ENCODE measurements at regions not wholly inside any gene's neighbourhood (a gene's known extent, or its start where the extent isn't known, plus 50 kb on each side); places are given as distances from the start of the nearest gene placed in this dataset.

GRCh38 chr7:125386211-125386610, 456.6 kb upstream of the POT1 start:
- H3K4me1 Mint-ChIP-seq (ENCODE audit: low read depth): no peaks in the 10 kb centered on the region
- peaks cover 11% of the 10 kb centered on the region for H3K9me3 Mint-ChIP-seq (ENCODE audit: low read depth)
- H3K27ac Mint-ChIP-seq: no peak overlapping the region
- no peaks in the 10 kb centered on the region for H3K27me3 Mint-ChIP-seq
- no peak for TF ChIP-seq CTCF (IDR thresholded peaks at IDR 0.05; ENCODE audit: unreplicated experiment)
- no peak overlapping the region for H3K4me3 Mint-ChIP-seq (ENCODE audit: low read depth)
- no peak for DNase-seq (ENCODE audit: low spot score, unreplicated experiment)
- H3K36me3 Mint-ChIP-seq (ENCODE audit: insufficient read depth): no peaks in the 10 kb centered on the region

GRCh38 chr7:125383324-125383723, 453.7 kb upstream of the POT1 start:
- Mint-ChIP-seq H3K27ac (no peak overlapping the region), H3K27me3 (no peaks in the 10 kb centered on the region), H3K4me3 (ENCODE audit: low read depth) (no peak overlapping the region), H3K9me3 (ENCODE audit: low read depth) (peaks cover 11% of the 10 kb centered on the region), H3K4me1 (ENCODE audit: low read depth) (no peaks in the 10 kb centered on the region), H3K36me3 (ENCODE audit: insufficient read depth) (no peaks in the 10 kb centered on the region)
- TF ChIP-seq CTCF (IDR thresholded peaks at IDR 0.05; ENCODE audit: unreplicated experiment): no peak
- DNase-seq (ENCODE audit: low spot score, unreplicated experiment): no peak

- no peaks in the 10 kb centered on the region for H3K27me3 Mint-ChIP-seq
- no peak for TF ChIP-seq CTCF (IDR thresholded peaks at IDR 0.05; ENCODE audit: unreplicated experiment)
- no peaks in the 10 kb centered on the region for H3K4me1 Mint-ChIP-seq (ENCODE audit: low read depth)
- H3K4me3 Mint-ChIP-seq (ENCODE audit: low read depth): no peak overlapping the region
- no peak for DNase-seq (ENCODE audit: low spot score, unreplicated experiment)
- H3K36me3 Mint-ChIP-seq (ENCODE audit: insufficient read depth): no peaks in the 10 kb centered on the region
- H3K27ac Mint-ChIP-seq: no peak overlapping the region
- H3K9me3 Mint-ChIP-seq (ENCODE audit: low read depth): peaks cover 11% of the 10 kb centered on the region
Measured at GRCh38 chr7:125382401-125382800, 452.8 kb upstream of the POT1 start.

GRCh38 chr7:125375942-125376341, 446.3 kb upstream of the POT1 start:
- H3K4me3 Mint-ChIP-seq (ENCODE audit: low read depth): no peak overlapping the region
- no peaks in the 10 kb centered on the region for H3K36me3 Mint-ChIP-seq (ENCODE audit: insufficient read depth)
- no peak for TF ChIP-seq CTCF (IDR thresholded peaks at IDR 0.05; ENCODE audit: unreplicated experiment)
- no peaks in the 10 kb centered on the region for H3K27me3 Mint-ChIP-seq
- DNase-seq (ENCODE audit: low spot score, unreplicated experiment): no peak
- H3K27ac Mint-ChIP-seq: no peak overlapping the region
- no peaks in the 10 kb centered on the region for H3K4me1 Mint-ChIP-seq (ENCODE audit: low read depth)
- H3K9me3 Mint-ChIP-seq (ENCODE audit: low read depth): no peaks in the 10 kb centered on the region

- H3K4me3 Mint-ChIP-seq (ENCODE audit: low read depth): no peak overlapping the region
Measured at GRCh38 chr7:125370502-125370901, 440.9 kb upstream of the POT1 start.

More at GRCh38 chr7:125370502-125370901, 440.9 kb upstream of the POT1 start:
- no peaks in the 10 kb centered on the region for H3K36me3 Mint-ChIP-seq (ENCODE audit: insufficient read depth)
- H3K27me3 Mint-ChIP-seq: no peaks in the 10 kb centered on the region
- no peak overlapping the region for H3K27ac Mint-ChIP-seq
- peaks cover 2% of the 10 kb centered on the region for H3K4me1 Mint-ChIP-seq (ENCODE audit: low read depth)
- no peak for DNase-seq (ENCODE audit: low spot score, unreplicated experiment)
- no peak for TF ChIP-seq CTCF (IDR thresholded peaks at IDR 0.05; ENCODE audit: unreplicated experiment)
- no peaks in the 10 kb centered on the region for H3K9me3 Mint-ChIP-seq (ENCODE audit: low read depth)

Measured in progenitor cell of endocrine pancreas (in vitro differentiated cells).